ENCODE measurements at regions not wholly inside any gene's neighbourhood (a gene's known extent, or its start where the extent isn't known, plus 50 kb on each side); places are given as distances from the start of the nearest gene placed in this dataset.

- Histone ChIP-seq H3K4me1 (ENCODE audit: control insufficient read depth, extremely low read depth, insufficient read depth, low read length) (no peaks in the 10 kb centered on the region), H3K9me3 (ENCODE audit: control insufficient read depth, low read depth, low read length) (no peaks in the 10 kb centered on the region), H3K9ac (ENCODE audit: control insufficient read depth, extremely low read depth, insufficient read depth, low read length) (no peak overlapping the region), H3K4me3 (ENCODE audit: control insufficient read depth in 2 of 3, extremely low read depth in 1 of 3, insufficient read depth in 2 of 3, low read depth in 1 of 3, low read length in 3 of 3) (no peak overlapping the region), H2AFZ (ENCODE audit: control insufficient read depth, low read length) (no peak overlapping the region), H3K79me2 (ENCODE audit: control insufficient read depth, insufficient read depth, low read length) (no peaks in the 10 kb centered on the region), H4K20me1 (ENCODE audit: control insufficient read depth, extremely low read depth, insufficient read depth, low read length) (no peaks in the 10 kb centered on the region), H3K27me3 (ENCODE audit: control insufficient read depth, extremely low read depth, insufficient read depth, low read length) (no peaks in the 10 kb centered on the region), H3K9me1 (ENCODE audit: control insufficient read depth, extremely low read depth, insufficient read depth, low read length) (no peaks in the 10 kb centered on the region), H3K36me3 (ENCODE audit: control insufficient read depth in 2 of 2, extremely low read depth in 1 of 2, insufficient read depth in 2 of 2, low read length in 2 of 2) (no peaks in the 10 kb centered on the region), H3K4me2 (ENCODE audit: control insufficient read depth, extremely low read depth, insufficient read depth, low read depth, low read length) (no peak overlapping the region), H3K27ac (ENCODE audit: control insufficient read depth, insufficient read depth, low read length) (no peak overlapping the region)
- TF ChIP-seq CTCF (optimal IDR thresholded peaks at IDR 0.05 in 1 of 3, IDR thresholded peaks at IDR 0.05 in 1 of 3, conservative IDR thresholded peaks at IDR 0.05 in 1 of 3; ENCODE audit: extremely low read depth in 1 of 3, insufficient read depth in 2 of 3, low read length in 3 of 3) (no peak), EZH2 (IDR thresholded peaks at IDR 0.05; ENCODE audit: low read length) (no peak)
- dilution Hi-C loops (cut with MboI; ENCODE audit: extremely low pct_ligation_motif_present, low sequenced_read_pairs), result no loop called here
- no peak for DNase-seq (ENCODE audit: low read depth, low spot score)
- FAIRE-seq, result no peak
These were observed 598.2 kb downstream of the PRELID2 start for GRCh38 chr5:145236983-145237382.

- Histone ChIP-seq H3K4me1 (ENCODE audit: control insufficient read depth, extremely low read depth, insufficient read depth, low read length) (no peaks in the 10 kb centered on the region), H3K9me3 (ENCODE audit: control insufficient read depth, low read depth, low read length) (no peaks in the 10 kb centered on the region), H4K20me1 (ENCODE audit: control insufficient read depth, extremely low read depth, insufficient read depth, low read length) (no peaks in the 10 kb centered on the region), H3K79me2 (ENCODE audit: control insufficient read depth, insufficient read depth, low read length) (no peaks in the 10 kb centered on the region), H3K36me3 (ENCODE audit: control insufficient read depth in 2 of 2, extremely low read depth in 1 of 2, insufficient read depth in 2 of 2, low read length in 2 of 2) (no peaks in the 10 kb centered on the region), H3K4me2 (ENCODE audit: control insufficient read depth, extremely low read depth, insufficient read depth, low read depth, low read length) (no peak overlapping the region), H3K27ac (ENCODE audit: control insufficient read depth, insufficient read depth, low read length) (no peak overlapping the region), H2AFZ (ENCODE audit: control insufficient read depth, low read length) (no peak overlapping the region), H3K27me3 (ENCODE audit: control insufficient read depth, extremely low read depth, insufficient read depth, low read length) (no peaks in the 10 kb centered on the region), H3K4me3 (ENCODE audit: control insufficient read depth in 2 of 3, extremely low read depth in 1 of 3, insufficient read depth in 2 of 3, low read depth in 1 of 3, low read length in 3 of 3) (no peak overlapping the region), H3K9me1 (ENCODE audit: control insufficient read depth, extremely low read depth, insufficient read depth, low read length) (no peaks in the 10 kb centered on the region), H3K9ac (ENCODE audit: control insufficient read depth, extremely low read depth, insufficient read depth, low read length) (no peak overlapping the region)
- DNase-seq (ENCODE audit: low read depth, low spot score), result no peak
- TF ChIP-seq EZH2 (IDR thresholded peaks at IDR 0.05; ENCODE audit: low read length), result no peak
- TF ChIP-seq CTCF (optimal IDR thresholded peaks at IDR 0.05 in 1 of 3, IDR thresholded peaks at IDR 0.05 in 1 of 3, conservative IDR thresholded peaks at IDR 0.05 in 1 of 3; ENCODE audit: extremely low read depth in 1 of 3, insufficient read depth in 2 of 3, low read length in 3 of 3), result no peak
- FAIRE-seq, result no peak
- dilution Hi-C loops (cut with MboI; ENCODE audit: extremely low pct_ligation_motif_present, low sequenced_read_pairs), result no loop called here
These were observed 599.0 kb downstream of the PRELID2 start for GRCh38 chr5:145236127-145236526.

All from keratinocyte (primary cell).